HG03280 (cell line): ENCODE measurements at regions not wholly inside any gene's neighbourhood (a gene's known extent, or its start where the extent isn't known, plus 50 kb on each side); places are given as distances from the start of the nearest gene placed in this dataset.

Source experiments
- ATAC-seq: cut with Tn5 transposase; IDR thresholded peaks from one replicate; pipeline ENCODE4 v1.9.1; 2021; ENCODE audit warnings: mild to moderate bottlenecking, moderate library complexity; ENCODE audit not compliant: unreplicated experiment

- no peak for ATAC-seq
Measured at GRCh38 chr18:60319129-60319528, 53.4 kb downstream of the MC4R start.

DNA sequence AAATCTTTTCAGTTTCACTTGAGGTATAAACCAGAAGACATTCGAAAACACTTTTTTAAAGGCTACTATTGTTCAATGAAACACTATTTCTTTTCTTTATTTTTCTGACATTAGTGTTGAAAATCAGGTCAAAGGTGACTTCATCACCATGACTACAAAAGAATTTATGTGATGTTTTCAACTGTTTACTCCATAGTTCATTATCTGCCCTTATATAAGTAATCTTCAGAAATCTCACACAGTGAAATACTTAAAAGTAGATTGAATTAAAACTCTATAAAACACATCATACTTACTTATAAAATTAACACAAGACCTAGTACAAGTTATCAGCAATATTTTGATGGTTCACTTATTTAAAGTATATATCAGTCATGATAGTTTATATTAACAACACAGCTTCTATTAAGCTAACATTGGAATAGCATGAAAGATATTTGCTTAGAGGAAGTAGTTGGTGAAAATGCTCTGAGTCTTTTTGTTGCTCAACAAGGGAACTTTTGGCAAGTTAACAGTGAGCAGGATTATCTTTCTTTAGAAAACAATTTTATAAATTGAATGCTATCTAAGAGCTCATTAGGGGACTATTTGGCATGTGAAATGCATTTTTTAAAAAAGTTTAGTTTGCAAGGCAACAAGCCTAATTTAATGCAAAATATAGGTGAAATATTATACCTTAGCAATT lies 60.8 kb downstream of the MC4R start:
- ATAC-seq, result no peak

DNA sequence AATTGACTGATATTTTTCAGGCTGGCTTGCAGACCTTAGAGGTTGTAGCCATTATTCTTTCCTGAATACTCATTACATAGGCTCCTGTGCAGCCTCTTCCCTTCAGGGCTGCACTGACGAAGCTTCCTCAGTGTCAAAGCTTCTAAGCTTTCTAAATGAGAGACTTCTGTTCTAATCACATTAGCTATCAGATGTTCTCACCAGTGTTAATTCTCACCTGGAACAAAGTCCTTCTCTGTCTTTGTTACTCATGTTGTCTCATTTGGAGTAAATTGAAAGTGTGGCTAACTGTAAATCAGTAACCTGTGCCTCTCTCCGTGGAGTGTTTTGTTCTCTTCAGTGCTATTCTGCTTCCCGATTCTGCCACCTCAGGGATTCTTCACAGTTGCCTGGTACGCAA lies 76.9 kb downstream of the MC4R start:
- no peak for ATAC-seq

GRCh38 chr18:60292186-60292585 lies 80.4 kb downstream of the MC4R start:
- no peak for ATAC-seq

DNA sequence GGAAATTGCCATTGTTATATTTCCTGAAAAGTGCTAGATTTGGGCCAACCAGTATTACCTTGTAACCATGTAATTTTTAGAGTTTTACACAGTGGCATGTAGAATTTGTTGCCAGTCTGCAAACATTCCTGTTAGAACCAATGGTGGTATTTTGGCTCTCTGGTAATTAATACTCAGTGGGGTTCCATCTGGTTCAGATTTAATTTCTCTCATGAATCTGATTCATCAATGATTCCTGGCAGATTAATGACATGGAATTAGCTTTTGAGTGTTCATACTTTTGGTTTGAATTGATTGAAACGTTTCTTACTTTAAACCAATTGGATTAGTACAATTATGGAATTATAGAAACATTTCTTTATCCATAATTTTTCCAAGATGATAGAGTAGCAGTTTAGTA lies 93.2 kb downstream of the MC4R start:
- no peak for ATAC-seq

GRCh38 chr18:60277855-60278480 lies 94.6 kb downstream of the MC4R start:
- ATAC-seq, result no peak

DNA sequence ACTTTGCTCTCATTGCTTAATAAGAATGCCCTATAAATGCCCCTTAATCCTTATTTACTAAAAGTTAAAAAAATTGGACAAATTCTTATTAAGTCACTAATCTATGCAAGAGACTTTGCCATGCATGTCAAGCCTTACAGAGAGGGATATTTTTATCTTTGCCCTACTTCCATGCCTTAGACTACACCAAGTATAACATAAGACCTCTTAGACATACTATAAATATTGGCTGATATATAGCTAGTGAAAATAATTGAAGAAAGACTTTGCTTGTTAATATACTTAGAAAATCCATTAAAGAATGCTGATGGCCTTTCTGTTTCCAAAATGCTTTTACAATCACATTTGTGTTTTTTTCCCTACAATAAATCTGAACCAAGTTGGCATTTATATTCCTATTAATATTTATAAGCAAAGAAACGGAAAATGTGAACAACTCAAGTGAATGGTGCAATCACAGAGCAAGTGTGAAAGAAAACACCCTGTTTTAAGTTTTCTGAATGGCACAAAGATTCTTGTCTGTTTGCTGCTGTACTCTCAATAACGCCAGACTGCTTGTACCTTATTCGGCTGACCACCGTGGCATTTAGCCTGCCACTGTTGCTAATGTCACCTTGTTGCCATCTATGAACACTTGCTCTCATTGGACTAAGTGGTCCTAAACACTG lies 105.0 kb downstream of the MC4R start:
- ATAC-seq, result no peak

DNA sequence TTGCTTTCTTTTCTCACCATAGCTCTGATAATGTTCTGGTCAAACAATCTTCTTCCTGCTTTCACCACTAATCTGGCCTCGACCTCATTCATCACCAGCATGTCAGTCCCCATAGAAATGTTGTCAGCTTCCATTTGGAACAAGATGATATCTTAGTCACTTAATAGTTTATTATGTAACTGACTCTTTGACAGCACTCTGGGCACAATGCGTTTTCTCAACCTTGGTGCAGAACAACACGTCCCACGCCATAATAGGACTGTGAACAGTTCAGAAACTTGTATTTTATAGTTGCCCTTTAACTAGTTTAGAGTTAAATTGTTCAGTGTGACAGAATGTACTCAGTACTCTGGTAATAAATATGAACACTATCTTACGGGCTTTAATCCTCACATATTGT lies 106.0 kb downstream of the MC4R start:
- ATAC-seq, result no peak

- ATAC-seq, result no peak
Measured at GRCh38 chr18:60259052-60259681, 113.4 kb downstream of the MC4R start.

DNA sequence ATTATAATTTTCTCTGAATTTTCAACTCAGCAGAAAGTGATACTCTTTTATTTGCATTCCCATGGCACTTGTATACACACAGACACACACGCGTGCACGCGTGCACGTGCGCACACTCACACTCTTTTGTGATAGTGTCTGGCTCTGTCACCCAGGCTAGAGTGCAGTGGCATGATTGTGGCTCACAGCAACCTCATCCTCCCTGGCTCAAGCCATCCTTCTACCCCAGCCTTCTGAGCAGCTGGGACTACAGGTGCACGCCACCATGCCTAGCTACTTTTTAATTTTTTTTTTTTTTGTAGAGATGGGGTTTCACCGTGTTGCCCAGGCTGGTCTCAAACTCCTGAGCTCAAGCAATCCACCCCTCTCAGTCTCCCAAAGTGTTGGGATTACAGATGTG lies 123.2 kb downstream of the MC4R start:
- no peak for ATAC-seq

GRCh38 chr18:60248336-60249330 lies 123.9 kb downstream of the MC4R start:
- ATAC-seq, result no peak

DNA sequence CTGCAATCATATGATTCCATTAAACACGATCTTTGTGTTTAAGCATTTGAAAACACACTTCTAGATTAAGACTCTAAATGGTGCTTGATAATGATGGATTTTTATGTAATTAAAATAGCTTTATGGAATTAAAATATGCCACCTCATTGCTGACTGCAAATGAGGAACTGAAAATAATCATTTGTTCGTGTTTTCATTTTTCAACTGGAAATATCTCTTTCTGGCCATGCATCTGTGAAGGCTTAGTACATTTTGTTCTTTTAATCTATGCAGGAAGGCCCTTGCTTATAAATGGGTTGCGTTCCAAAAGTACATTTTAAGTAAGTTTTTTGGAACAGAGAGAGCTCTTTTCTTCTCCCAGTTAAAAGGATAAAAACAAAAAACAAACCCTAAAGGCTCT lies 125.5 kb downstream of the MC4R start:
- ATAC-seq, result peak; percentile 67

DNA sequence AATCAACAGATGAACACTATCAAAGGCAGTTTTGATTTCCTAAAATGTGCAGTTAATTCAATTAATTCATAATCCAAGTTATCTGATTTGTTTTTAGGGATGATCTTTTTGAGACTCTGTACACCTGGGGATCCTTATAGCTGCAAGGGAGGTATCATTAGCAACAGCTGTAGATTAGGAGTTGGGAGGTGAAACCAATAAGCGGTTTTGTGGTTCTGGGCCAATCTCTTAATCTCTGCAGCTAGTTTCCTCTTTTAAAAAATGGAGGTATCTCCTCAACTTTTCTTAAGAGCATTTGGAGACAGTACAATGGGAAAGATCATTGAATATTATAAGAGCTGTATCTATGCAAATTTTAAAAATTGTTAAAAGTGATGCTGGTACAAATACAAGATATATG lies 126.0 kb downstream of the MC4R start:
- peak; percentile 64 for ATAC-seq

DNA sequence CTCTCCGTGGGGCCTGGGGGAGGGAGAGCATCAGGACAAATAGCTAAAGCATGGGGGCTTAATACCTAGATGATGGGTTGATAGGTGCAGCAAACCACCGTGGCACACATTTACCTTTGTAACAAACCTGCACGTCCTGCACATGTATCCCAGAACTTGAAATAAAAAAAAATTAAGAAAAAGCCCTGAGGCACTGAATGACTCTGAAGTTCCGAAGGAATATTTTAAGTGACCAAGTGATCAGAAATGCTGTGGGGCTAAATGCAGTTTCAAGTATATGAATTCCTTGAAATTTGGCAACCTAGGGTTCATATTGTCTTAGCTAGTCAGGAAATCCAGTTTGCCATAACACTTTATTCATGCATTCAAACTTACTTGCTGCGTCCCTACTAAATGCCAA lies 127.5 kb downstream of the MC4R start:
- no peak for ATAC-seq

DNA sequence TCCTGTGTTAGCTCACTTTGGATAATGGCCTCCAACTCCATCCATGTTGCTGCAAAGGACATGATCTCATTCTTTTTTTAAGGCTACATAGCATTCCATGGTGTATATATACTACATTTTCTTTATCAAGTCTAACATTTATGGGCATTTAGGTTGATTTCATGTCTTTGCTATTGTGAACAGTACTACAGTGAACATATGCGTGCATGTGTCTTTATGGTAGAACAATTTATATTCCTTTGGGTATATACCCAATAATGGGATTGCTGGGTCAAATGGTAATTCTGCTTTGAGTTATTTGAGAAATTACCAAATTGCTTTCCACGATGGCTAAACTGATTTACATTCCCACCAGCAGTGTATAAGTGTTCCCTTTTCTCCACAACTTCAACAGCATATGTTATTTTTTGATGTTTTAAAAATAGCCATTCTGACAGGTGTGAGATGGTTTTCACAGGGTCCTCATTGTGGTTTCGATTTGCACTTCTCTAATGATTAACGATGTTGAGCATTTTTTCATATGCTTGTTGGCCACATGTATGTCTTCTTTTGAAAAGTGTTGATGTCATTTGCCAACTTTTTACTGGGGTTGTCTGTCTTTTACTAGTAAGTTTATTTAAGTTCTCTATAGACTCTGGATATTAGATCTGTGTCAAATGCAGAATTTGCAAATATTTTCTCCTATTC lies 133.4 kb downstream of the MC4R start:
- ATAC-seq, result peak; percentile 85

GRCh38 chr18:60235164-60235563 lies 137.4 kb downstream of the MC4R start:
- no peak for ATAC-seq

DNA sequence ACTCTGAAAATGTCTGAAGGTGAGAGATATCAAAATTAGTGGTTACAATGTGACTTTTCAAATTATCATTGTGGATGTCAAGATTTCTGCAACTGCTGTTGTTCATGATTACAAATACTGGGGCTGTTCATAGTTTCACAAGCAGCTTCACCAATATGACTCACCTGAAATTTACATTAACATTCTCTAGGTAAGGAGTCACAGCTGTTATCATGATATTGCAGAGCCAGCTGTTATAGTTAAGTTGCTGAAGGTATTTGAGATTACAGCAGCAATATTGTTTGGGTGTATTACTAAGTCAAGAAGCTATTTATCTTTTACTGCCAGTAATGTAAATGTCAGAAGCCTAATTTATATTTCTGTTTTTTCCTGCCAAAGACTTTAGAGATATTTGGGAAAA lies 140.0 kb downstream of the MC4R start:
- peak; percentile 62 for ATAC-seq

GRCh38 chr18:60228609-60229595 lies 143.7 kb downstream of the MC4R start:
- no peak for ATAC-seq

DNA sequence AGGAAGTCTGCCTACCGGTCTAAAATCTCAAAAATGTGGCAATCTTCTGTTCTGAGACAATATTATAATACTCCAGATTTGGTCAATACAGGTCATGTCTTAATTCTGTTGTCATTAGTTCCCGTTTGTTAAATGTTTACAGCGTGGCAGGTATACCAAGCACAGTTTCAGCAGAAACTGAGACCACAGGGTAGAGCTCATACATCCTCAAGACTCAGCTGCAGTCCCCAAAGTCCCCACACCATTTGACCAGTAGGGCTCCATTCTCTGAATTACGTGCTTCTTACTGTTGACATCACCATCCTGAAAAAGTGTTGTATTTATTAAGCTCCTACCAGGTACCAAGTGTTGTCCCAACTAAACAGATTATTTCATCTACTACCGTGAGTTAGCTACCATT lies 157.1 kb downstream of the MC4R start:
- ATAC-seq, result peak; percentile 65
